ENCODE measurements at regions not wholly inside any gene's neighbourhood (a gene's known extent, or its start where the extent isn't known, plus 50 kb on each side); places are given as distances from the start of the nearest gene placed in this dataset.

DNA sequence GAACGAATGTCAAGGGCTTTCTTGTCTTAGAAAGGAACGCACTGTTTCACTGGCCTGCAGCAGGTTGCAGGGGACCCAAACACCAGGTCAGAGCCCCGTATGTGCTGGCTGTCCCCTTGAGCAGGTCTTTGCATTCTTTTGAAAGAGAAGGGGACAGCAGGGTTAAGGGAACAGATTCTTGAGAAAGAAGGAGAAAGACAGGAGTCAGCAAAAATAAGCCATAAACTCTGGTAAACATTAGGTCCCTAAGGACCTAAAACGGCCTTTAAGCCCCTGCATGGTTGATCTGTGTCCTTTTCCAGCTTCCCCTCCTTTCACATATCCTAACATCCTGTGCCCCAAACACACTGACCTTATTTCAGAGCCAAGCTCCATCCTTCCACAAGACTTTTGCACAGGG is 190.8 kb upstream of the ADRA1B start:
- DNase-seq (ENCODE audit: low read depth, low spot score), result no peak
- no peak overlapping the region for H3K4me3 ChIP-seq (ENCODE audit: low read depth, low read length)
- TF ChIP-seq, protein P1, sequence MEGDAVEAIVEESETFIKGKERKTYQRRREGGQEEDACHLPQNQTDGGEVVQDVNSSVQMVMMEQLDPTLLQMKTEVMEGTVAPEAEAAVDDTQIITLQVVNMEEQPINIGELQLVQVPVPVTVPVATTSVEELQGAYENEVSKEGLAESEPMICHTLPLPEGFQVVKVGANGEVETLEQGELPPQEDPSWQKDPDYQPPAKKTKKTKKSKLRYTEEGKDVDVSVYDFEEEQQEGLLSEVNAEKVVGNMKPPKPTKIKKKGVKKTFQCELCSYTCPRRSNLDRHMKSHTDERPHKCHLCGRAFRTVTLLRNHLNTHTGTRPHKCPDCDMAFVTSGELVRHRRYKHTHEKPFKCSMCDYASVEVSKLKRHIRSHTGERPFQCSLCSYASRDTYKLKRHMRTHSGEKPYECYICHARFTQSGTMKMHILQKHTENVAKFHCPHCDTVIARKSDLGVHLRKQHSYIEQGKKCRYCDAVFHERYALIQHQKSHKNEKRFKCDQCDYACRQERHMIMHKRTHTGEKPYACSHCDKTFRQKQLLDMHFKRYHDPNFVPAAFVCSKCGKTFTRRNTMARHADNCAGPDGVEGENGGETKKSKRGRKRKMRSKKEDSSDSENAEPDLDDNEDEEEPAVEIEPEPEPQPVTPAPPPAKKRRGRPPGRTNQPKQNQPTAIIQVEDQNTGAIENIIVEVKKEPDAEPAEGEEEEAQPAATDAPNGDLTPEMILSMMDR (IDR thresholded peaks at IDR 0.05; ENCODE audit: low read depth, low read length), result no peak
- in situ Hi-C loops (cut with HindIII; ENCODE audit: low sequenced_read_pairs), result no loop called here

DNA sequence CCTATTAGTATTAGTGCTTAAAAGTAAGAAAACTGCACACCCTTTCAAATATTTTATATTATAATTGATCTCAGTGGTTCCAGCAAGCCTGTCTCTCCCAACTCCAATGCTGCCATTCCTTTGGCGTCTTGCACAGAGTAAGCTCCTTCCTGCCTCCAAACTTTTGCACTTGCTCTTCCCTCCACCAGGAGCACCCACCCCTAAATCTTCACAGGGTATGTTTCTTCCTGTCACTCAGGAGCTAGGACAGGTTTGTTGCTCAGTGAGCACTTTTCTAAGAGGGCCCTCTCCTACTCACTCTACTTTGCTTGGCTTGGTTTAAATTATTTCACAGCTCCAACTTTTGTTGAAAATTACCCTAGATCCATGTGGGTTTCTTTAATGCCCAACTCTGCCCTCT is 189.1 kb upstream of the ADRA1B start:
- in situ Hi-C loops (cut with HindIII; ENCODE audit: low sequenced_read_pairs), result no loop called here
- DNase-seq (ENCODE audit: low read depth, low spot score), result no peak

DNA sequence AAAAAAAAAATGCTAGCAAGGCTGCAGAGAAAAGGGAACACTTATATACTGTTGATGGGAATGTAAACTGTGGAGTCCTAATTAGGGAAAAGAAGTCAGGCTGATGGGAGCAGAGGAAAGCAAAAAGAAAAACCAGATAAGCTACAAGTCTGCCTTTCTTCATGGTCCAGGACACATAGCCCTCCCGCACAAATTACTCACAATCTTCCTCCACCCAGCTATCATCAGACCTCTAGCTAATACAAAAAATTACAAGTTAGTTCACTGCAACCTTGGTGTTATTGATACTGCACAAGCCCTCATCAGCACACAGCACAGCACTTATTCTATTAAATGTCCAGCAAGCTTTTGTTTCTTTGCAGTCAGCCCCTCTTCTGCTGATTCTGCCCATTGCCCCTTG is 186.0 kb upstream of the ADRA1B start:
- no peak for DNase-seq (ENCODE audit: low read depth, low spot score)
- H3K4me3 ChIP-seq (ENCODE audit: low read depth, low read length), result no peak overlapping the region
- in situ Hi-C loops (cut with HindIII; ENCODE audit: low sequenced_read_pairs), result no loop called here
- TF ChIP-seq, protein P1 (IDR thresholded peaks at IDR 0.05; ENCODE audit: low read depth, low read length), result no peak

More for the DNA sequence above, 189.1 kb upstream of the ADRA1B start:
- TF ChIP-seq, protein P1 (IDR thresholded peaks at IDR 0.05; ENCODE audit: low read depth, low read length), result no peak
- no peak overlapping the region for H3K4me3 ChIP-seq (ENCODE audit: low read depth, low read length)

DNA sequence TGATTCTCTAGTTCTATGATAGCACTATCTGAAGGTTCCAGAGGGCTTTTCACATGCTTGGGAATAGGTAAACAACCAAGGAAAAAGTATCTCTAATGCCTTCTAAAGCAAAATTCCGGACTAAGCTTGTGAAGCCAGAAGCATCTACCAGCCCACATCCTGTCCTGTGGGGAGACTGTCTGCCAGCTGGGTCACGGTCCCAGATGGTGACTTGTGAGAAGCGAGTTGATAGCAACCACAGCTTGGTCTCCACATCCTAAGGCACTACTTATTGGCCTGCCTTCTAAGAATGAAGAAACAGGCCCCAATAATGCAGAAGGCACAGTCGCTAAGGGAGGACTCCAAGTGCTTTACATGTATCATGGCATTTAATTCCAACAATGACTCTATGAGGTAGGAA is 184.1 kb upstream of the ADRA1B start:
- TF ChIP-seq, protein P1 (IDR thresholded peaks at IDR 0.05; ENCODE audit: low read depth, low read length), result no peak
- no peak for DNase-seq (ENCODE audit: low read depth, low spot score)
- no peak overlapping the region for H3K4me3 ChIP-seq (ENCODE audit: low read depth, low read length)
- in situ Hi-C loops (cut with HindIII; ENCODE audit: low sequenced_read_pairs), result no loop called here

DNA sequence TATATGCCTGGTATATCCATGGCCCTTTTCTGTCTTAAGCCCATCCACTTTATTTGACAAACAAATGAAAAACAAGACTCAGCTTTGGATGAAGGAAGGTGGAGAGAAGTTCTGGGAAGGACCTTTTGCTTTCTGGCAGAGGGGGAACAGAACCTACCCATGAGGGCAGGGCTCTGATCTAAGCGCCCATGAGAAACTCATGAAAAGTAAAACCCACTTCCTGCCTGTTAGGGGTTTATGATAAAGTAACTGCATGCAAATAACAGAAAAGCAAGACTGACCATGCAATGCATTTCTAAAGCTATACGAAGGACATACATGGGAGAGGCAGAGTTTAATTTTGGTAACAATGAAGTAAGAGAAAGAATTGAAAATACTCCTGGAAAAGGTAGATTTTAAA is 181.9 kb upstream of the ADRA1B start:
- no peak overlapping the region for H3K4me3 ChIP-seq (ENCODE audit: low read depth, low read length)
- in situ Hi-C loops (cut with HindIII; ENCODE audit: low sequenced_read_pairs), result no loop called here
- DNase-seq (ENCODE audit: low read depth, low spot score), result no peak
- TF ChIP-seq, protein P1 (IDR thresholded peaks at IDR 0.05; ENCODE audit: low read depth, low read length), result no peak

DNA sequence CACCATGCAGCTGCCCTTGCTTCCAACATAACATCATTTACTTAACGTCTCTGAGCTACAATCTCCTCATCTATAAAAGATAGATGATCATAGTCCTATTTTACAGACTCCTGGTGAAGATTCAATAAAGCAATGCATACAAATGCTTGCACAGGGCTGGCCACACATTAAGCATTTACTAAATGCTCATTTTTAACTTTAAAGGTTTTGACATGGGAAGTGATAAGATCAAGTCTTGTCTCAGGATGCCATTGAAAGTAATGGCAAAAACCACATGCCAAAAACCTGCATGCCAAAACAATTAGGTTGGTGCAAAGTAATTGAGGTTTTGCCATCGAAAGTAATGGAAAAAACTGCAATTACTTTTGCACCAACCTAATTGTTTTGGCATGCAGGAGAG is 181.2 kb upstream of the ADRA1B start:
- H3K4me3 ChIP-seq (ENCODE audit: low read depth, low read length), result no peak overlapping the region
- DNase-seq (ENCODE audit: low read depth, low spot score), result no peak
- in situ Hi-C loops (cut with HindIII; ENCODE audit: low sequenced_read_pairs), result no loop called here
- TF ChIP-seq, protein P1 (IDR thresholded peaks at IDR 0.05; ENCODE audit: low read depth, low read length), result no peak
